WTC11 (cell line): ENCODE measurements at regions not wholly inside any gene's neighbourhood (a gene's known extent, or its start where the extent isn't known, plus 50 kb on each side); places are given as distances from the start of the nearest gene placed in this dataset.

Source experiments
- ATAC-seq: fragments of 200-7000 bp; cut with Tn5 transposase; 2 replicates; pipeline ENCODE4 v1.10.0; 2021; ENCODE audit warnings: mild to moderate bottlenecking, moderate library complexity
- CTCF ChIA-PET: fragments of 300-600 bp; sonication (Branson Sonifier 250); formaldehyde crosslinking; loops from one replicate; lab custom pipeline; 2021; ENCODE audit warnings: antibody characterized with exemption; lab: Charles Lee
- POLR2A ChIA-PET: fragments of 350-600 bp; sonication (Branson Sonifier 250); formaldehyde crosslinking; loops from one replicate; lab custom pipeline; 2021; ENCODE audit warnings: antibody characterized with exemption; lab: Charles Lee
- DNase-seq: peaks from one replicate; pipeline ENCODE4 v3.0.0; 2021; ENCODE audit warnings: low spot score
- H3K27ac Mint-ChIP-seq: 2 replicates; pipeline ENCODE4 v1.8.0; 2021; ENCODE audit warnings: mixed read lengths
- H3K27me3 Mint-ChIP-seq: 2 replicates; pipeline ENCODE4 v1.8.0; 2021; ENCODE audit warnings: low read depth, mild to moderate bottlenecking, moderate library complexity, mixed read lengths
- H3K36me3 Mint-ChIP-seq: 2 replicates; pipeline ENCODE4 v1.8.0; 2021; ENCODE audit warnings: mixed read lengths
- H3K4me1 Mint-ChIP-seq: 2 replicates; pipeline ENCODE4 v1.8.0; 2022; ENCODE audit warnings: mixed read lengths
- H3K4me3 Mint-ChIP-seq: 2 replicates; pipeline ENCODE4 v1.8.0; 2021; ENCODE audit warnings: mild to moderate bottlenecking, moderate library complexity, mixed read lengths
- H3K9me3 Mint-ChIP-seq: 2 replicates; pipeline ENCODE4 v1.8.0; 2021; ENCODE audit warnings: mixed read lengths
- CBFB ChIP-seq: sonication (generic); formaldehyde crosslinking; IDR thresholded peaks from 2 replicates; pipeline ENCODE4 v1.8.1; 2022; ENCODE audit warnings: mild to moderate bottlenecking, low read depth, missing genetic modification reagents
- FOXP1 ChIP-seq: sonication (generic); formaldehyde crosslinking; IDR thresholded peaks from 2 replicates; pipeline ENCODE4 v1.8.0; 2022; ENCODE audit warnings: missing genetic modification reagents, mild to moderate bottlenecking, moderate library complexity, borderline replicate concordance
- JUN ChIP-seq: sonication (generic); formaldehyde crosslinking; IDR thresholded peaks from 2 replicates; pipeline ENCODE4 v1.8.0; 2023; ENCODE audit warnings: mild to moderate bottlenecking, missing genetic modification reagents
- MXD4 ChIP-seq: fragments of 250-450 bp; sonication (Bioruptor Pico); IDR thresholded peaks from 2 replicates; pipeline ENCODE4 v1.8.0; 2021; ENCODE audit warnings: mild to moderate bottlenecking, moderate library complexity, borderline replicate concordance
- NR1H2 ChIP-seq: sonication (generic); formaldehyde crosslinking; IDR thresholded peaks from 2 replicates; pipeline ENCODE4 v1.9.0; 2021; ENCODE audit warnings: mild to moderate bottlenecking, moderate library complexity, missing genetic modification reagents
- OVOL2 ChIP-seq: fragments of 250-450 bp; sonication (Bioruptor Pico); IDR thresholded peaks from 2 replicates; pipeline ENCODE4 v1.9.0; 2021; ENCODE audit warnings: mild to moderate bottlenecking, borderline replicate concordance
- SOX15 ChIP-seq: fragments of 250-450 bp; sonication (Bioruptor Pico); IDR thresholded peaks from 2 replicates; pipeline ENCODE4 v1.9.0; 2021; ENCODE audit warnings: mild to moderate bottlenecking
- TEAD4 ChIP-seq: sonication (generic); formaldehyde crosslinking; IDR thresholded peaks from 2 replicates; pipeline ENCODE4 v1.8.0; 2022; ENCODE audit warnings: mild to moderate bottlenecking, missing genetic modification reagents
- ZNF138 ChIP-seq: sonication (generic); formaldehyde crosslinking; conservative IDR thresholded peaks from 2 replicates; pipeline ENCODE4 v1.8.1; 2022; ENCODE audit warnings: mild to moderate bottlenecking, moderate library complexity, missing genetic modification reagents
- ZNF317 ChIP-seq: sonication (generic); formaldehyde crosslinking; IDR thresholded peaks from 2 replicates; pipeline ENCODE4 v1.8.1; 2023; ENCODE audit warnings: low read depth, mild to moderate bottlenecking, moderate library complexity, missing genetic modification reagents, borderline replicate concordance
- ZNF416 ChIP-seq: fragments of 250-450 bp; sonication (Bioruptor Pico); IDR thresholded peaks from 2 replicates; pipeline ENCODE4 v1.9.0; 2021; ENCODE audit warnings: mild to moderate bottlenecking, inconsistent platforms
- TF ChIP-seq, protein P1 (sequence below): sonication (generic); formaldehyde crosslinking; IDR thresholded peaks from 2 replicates; pipeline ENCODE4 v1.8.1; 2023; ENCODE audit warnings: mild to moderate bottlenecking, missing genetic modification reagents, moderate library complexity
- TF ChIP-seq, protein P2 (sequence below): fragments of 250-450 bp; sonication (Bioruptor Pico); IDR thresholded peaks from 2 replicates; pipeline ENCODE4 v1.9.0; 2021; ENCODE audit warnings: mild to moderate bottlenecking
- TF ChIP-seq, protein P3 (sequence below): sonication (generic); formaldehyde crosslinking; IDR thresholded peaks from 2 replicates; pipeline ENCODE4 v1.8.1; 2023; ENCODE audit warnings: mild to moderate bottlenecking, missing genetic modification reagents
- TF ChIP-seq, protein P4 (sequence below): sonication (generic); formaldehyde crosslinking; IDR thresholded peaks from 2 replicates; pipeline ENCODE4 v1.8.1; 2023; ENCODE audit warnings: mild to moderate bottlenecking, missing genetic modification reagents, borderline replicate concordance
- TF ChIP-seq, protein P5 (sequence below): fragments of 250-450 bp; sonication (Bioruptor Pico); IDR thresholded peaks from 2 replicates; pipeline ENCODE4 v1.9.0; 2021; ENCODE audit warnings: mild to moderate bottlenecking
- TF ChIP-seq, protein P6 (sequence below): fragments of 250-450 bp; sonication (Bioruptor Pico); IDR thresholded peaks from 2 replicates; pipeline ENCODE4 v1.9.0; 2021; ENCODE audit warnings: mild to moderate bottlenecking, borderline replicate concordance
- TF ChIP-seq, protein P7 (sequence below): sonication (generic); formaldehyde crosslinking; IDR thresholded peaks from 2 replicates; pipeline ENCODE4 v1.8.0; 2022; ENCODE audit warnings: mild to moderate bottlenecking, missing genetic modification reagents

DNA sequence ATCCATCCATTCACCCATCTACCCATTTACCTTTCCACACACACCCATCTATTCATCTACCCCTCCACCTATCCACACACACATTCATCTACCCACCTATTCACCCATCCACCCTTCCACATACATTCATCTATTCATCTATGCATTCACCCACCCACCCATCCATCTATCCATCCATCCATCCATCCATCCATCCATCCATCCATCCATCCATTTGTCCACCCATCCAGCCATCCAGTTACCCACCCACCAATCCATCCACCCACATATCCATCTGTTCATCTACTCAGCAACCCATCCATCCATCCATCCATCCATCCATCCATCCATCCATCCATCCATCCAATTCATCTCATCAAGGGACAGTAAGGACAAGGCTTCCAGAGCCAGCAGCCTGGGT lies 74.0 kb downstream of the INHBB start:
- CTCF ChIA-PET = no interaction called here
- no peaks in the 10 kb centered on the region for H3K36me3 Mint-ChIP-seq
- peaks cover 36% of the 10 kb centered on the region for H3K27me3 Mint-ChIP-seq
- H3K4me3 Mint-ChIP-seq = no peak overlapping the region
- no peaks in the 10 kb centered on the region for H3K4me1 Mint-ChIP-seq
- POLR2A ChIA-PET = no interaction called here
- TF ChIP-seq, protein P1, sequence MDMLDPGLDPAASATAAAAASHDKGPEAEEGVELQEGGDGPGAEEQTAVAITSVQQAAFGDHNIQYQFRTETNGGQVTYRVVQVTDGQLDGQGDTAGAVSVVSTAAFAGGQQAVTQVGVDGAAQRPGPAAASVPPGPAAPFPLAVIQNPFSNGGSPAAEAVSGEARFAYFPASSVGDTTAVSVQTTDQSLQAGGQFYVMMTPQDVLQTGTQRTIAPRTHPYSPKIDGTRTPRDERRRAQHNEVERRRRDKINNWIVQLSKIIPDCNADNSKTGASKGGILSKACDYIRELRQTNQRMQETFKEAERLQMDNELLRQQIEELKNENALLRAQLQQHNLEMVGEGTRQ (CRISPR knock-in tag) = no peak
- TF ChIP-seq CBFB (CRISPR knock-in tag) (no peak), JUN (CRISPR knock-in tag) (no peak), ZNF416 (CRISPR knock-in tag) (no peak), FOXP1 (no peak), ZNF317 (CRISPR knock-in tag) (no peak)
- TF ChIP-seq, protein P2, sequence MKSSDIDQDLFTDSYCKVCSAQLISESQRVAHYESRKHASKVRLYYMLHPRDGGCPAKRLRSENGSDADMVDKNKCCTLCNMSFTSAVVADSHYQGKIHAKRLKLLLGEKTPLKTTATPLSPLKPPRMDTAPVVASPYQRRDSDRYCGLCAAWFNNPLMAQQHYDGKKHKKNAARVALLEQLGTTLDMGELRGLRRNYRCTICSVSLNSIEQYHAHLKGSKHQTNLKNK = no peak
- TF ChIP-seq, protein P3, sequence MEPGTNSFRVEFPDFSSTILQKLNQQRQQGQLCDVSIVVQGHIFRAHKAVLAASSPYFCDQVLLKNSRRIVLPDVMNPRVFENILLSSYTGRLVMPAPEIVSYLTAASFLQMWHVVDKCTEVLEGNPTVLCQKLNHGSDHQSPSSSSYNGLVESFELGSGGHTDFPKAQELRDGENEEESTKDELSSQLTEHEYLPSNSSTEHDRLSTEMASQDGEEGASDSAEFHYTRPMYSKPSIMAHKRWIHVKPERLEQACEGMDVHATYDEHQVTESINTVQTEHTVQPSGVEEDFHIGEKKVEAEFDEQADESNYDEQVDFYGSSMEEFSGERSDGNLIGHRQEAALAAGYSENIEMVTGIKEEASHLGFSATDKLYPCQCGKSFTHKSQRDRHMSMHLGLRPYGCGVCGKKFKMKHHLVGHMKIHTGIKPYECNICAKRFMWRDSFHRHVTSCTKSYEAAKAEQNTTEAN (CRISPR knock-in tag) = no peak
- TF ChIP-seq, protein P4, sequence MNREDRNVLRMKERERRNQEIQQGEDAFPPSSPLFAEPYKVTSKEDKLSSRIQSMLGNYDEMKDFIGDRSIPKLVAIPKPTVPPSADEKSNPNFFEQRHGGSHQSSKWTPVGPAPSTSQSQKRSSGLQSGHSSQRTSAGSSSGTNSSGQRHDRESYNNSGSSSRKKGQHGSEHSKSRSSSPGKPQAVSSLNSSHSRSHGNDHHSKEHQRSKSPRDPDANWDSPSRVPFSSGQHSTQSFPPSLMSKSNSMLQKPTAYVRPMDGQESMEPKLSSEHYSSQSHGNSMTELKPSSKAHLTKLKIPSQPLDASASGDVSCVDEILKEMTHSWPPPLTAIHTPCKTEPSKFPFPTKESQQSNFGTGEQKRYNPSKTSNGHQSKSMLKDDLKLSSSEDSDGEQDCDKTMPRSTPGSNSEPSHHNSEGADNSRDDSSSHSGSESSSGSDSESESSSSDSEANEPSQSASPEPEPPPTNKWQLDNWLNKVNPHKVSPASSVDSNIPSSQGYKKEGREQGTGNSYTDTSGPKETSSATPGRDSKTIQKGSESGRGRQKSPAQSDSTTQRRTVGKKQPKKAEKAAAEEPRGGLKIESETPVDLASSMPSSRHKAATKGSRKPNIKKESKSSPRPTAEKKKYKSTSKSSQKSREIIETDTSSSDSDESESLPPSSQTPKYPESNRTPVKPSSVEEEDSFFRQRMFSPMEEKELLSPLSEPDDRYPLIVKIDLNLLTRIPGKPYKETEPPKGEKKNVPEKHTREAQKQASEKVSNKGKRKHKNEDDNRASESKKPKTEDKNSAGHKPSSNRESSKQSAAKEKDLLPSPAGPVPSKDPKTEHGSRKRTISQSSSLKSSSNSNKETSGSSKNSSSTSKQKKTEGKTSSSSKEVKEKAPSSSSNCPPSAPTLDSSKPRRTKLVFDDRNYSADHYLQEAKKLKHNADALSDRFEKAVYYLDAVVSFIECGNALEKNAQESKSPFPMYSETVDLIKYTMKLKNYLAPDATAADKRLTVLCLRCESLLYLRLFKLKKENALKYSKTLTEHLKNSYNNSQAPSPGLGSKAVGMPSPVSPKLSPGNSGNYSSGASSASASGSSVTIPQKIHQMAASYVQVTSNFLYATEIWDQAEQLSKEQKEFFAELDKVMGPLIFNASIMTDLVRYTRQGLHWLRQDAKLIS (CRISPR knock-in tag) = no peak
- no peaks in the 10 kb centered on the region for H3K9me3 Mint-ChIP-seq
- H3K27ac Mint-ChIP-seq = no peak overlapping the region
- ATAC-seq (no peak), DNase-seq (no peak)

DNA sequence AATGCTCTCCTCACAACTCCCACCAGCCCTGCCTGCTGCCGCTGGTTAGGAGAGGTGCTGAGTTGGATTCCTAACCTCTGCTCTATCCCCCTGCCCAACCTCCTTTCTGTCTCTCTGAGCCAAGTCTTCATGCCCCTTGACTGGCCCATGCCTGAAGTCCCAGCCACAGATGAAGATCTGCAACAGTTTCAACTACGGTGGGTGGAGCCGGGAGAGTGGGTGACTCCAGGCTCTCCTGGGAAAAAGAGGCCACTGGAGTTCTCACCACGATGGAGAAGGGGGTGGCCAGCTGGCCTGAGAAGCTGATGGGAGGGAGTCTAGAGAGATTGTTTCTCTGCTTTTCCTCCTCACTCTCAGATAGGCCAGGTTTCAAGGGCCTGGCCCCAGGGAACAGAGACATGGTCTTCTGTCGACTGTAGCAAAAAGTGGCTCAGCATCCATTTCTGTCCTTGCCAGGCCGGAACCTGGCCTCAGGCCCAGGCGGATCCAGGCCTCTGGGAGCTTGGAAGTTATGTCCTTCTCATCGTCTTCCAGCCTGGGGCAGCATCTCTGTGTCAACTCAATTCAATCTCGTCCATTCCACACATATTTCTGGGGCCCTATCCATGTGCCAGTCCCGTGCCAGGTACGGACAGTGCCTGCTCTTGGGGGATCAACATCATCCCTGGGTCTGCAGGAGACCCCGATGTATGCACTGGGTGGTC lies 75.3 kb downstream of the INHBB start:
- DNase-seq (no peak), ATAC-seq (no peak)
- Mint-ChIP-seq H3K27ac (no peak overlapping the region), H3K9me3 (no peaks in the 10 kb centered on the region), H3K27me3 (peaks cover 36% of the 10 kb centered on the region), H3K4me1 (no peaks in the 10 kb centered on the region), H3K4me3 (no peak overlapping the region), H3K36me3 (no peaks in the 10 kb centered on the region)
- CTCF ChIA-PET = no interaction called here
- POLR2A ChIA-PET = no interaction called here
- no peak for TF ChIP-seq OVOL2
- no peak for TF ChIP-seq SOX15 (CRISPR knock-in tag)
- TF ChIP-seq NR1H2 (CRISPR knock-in tag) = no peak
- TF ChIP-seq, protein P3 (CRISPR knock-in tag) = no peak
- no peak for TF ChIP-seq ZNF138
- no peak for TF ChIP-seq MXD4 (CRISPR knock-in tag)
- TF ChIP-seq TEAD4 = no peak
- TF ChIP-seq, protein P5, sequence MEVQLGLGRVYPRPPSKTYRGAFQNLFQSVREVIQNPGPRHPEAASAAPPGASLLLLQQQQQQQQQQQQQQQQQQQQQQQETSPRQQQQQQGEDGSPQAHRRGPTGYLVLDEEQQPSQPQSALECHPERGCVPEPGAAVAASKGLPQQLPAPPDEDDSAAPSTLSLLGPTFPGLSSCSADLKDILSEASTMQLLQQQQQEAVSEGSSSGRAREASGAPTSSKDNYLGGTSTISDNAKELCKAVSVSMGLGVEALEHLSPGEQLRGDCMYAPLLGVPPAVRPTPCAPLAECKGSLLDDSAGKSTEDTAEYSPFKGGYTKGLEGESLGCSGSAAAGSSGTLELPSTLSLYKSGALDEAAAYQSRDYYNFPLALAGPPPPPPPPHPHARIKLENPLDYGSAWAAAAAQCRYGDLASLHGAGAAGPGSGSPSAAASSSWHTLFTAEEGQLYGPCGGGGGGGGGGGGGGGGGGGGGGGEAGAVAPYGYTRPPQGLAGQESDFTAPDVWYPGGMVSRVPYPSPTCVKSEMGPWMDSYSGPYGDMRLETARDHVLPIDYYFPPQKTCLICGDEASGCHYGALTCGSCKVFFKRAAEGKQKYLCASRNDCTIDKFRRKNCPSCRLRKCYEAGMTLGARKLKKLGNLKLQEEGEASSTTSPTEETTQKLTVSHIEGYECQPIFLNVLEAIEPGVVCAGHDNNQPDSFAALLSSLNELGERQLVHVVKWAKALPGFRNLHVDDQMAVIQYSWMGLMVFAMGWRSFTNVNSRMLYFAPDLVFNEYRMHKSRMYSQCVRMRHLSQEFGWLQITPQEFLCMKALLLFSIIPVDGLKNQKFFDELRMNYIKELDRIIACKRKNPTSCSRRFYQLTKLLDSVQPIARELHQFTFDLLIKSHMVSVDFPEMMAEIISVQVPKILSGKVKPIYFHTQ (CRISPR knock-in tag) = no peak
- TF ChIP-seq, protein P6, sequence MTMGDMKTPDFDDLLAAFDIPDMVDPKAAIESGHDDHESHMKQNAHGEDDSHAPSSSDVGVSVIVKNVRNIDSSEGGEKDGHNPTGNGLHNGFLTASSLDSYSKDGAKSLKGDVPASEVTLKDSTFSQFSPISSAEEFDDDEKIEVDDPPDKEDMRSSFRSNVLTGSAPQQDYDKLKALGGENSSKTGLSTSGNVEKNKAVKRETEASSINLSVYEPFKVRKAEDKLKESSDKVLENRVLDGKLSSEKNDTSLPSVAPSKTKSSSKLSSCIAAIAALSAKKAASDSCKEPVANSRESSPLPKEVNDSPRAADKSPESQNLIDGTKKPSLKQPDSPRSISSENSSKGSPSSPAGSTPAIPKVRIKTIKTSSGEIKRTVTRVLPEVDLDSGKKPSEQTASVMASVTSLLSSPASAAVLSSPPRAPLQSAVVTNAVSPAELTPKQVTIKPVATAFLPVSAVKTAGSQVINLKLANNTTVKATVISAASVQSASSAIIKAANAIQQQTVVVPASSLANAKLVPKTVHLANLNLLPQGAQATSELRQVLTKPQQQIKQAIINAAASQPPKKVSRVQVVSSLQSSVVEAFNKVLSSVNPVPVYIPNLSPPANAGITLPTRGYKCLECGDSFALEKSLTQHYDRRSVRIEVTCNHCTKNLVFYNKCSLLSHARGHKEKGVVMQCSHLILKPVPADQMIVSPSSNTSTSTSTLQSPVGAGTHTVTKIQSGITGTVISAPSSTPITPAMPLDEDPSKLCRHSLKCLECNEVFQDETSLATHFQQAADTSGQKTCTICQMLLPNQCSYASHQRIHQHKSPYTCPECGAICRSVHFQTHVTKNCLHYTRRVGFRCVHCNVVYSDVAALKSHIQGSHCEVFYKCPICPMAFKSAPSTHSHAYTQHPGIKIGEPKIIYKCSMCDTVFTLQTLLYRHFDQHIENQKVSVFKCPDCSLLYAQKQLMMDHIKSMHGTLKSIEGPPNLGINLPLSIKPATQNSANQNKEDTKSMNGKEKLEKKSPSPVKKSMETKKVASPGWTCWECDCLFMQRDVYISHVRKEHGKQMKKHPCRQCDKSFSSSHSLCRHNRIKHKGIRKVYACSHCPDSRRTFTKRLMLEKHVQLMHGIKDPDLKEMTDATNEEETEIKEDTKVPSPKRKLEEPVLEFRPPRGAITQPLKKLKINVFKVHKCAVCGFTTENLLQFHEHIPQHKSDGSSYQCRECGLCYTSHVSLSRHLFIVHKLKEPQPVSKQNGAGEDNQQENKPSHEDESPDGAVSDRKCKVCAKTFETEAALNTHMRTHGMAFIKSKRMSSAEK (CRISPR knock-in tag) = no peak
- TF ChIP-seq FOXP1 = no peak
- TF ChIP-seq, protein P7, sequence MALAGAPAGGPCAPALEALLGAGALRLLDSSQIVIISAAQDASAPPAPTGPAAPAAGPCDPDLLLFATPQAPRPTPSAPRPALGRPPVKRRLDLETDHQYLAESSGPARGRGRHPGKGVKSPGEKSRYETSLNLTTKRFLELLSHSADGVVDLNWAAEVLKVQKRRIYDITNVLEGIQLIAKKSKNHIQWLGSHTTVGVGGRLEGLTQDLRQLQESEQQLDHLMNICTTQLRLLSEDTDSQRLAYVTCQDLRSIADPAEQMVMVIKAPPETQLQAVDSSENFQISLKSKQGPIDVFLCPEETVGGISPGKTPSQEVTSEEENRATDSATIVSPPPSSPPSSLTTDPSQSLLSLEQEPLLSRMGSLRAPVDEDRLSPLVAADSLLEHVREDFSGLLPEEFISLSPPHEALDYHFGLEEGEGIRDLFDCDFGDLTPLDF (CRISPR knock-in tag) = no peak
